HCT116 (cell line): ENCODE measurements at regions not wholly inside any gene's neighbourhood (a gene's known extent, or its start where the extent isn't known, plus 50 kb on each side); places are given as distances from the start of the nearest gene placed in this dataset.
"Not testable (repeated sequence)": the region's sequence is repeated elsewhere in the genome, so short reads cannot be mapped to it uniquely, and the experiment has no call there.

Experiments
- ATAC-seq: fragments of 200-7000 bp; cut with Tn5 transposase; 2 replicates; pipeline ENCODE4 v1.9.1; 2020; ENCODE audit warnings: mild to moderate bottlenecking, moderate library complexity
- BruUV-seq: library from RNA; stranded (reverse); fragments of 400-500 nt; replicated peaks from 2 replicates; lab custom pipeline; 2021; lab: Mats Ljungman, UMichigan
- CTCF ChIA-PET: fragments of 300-600 bp; sonication (Branson Sonifier 250); formaldehyde crosslinking; loops from one replicate; lab custom pipeline; 2021; ENCODE audit warnings: antibody characterized with exemption; lab: Charles Lee
- POLR2A ChIA-PET: fragments of 300-600, 350-600 bp; sonication (Branson Sonifier 250); formaldehyde crosslinking; loops from one replicate; lab custom pipeline; 2021; ENCODE audit warnings: antibody characterized with exemption; lab: Charles Lee
- RAD21 ChIA-PET, 2 experiments: fragments of 300-600 bp; sonication (Branson Sonifier 250); formaldehyde crosslinking; loops; one replicate each; lab custom pipeline; 2023; ENCODE audit warnings: low total read pairs in 2 of 2; ENCODE audit not compliant: uncharacterized antibody in 2 of 2, unreplicated experiment in 2 of 2, low non-redundant PET in 1 of 2; lab: Charles Lee
- DNase-seq: peaks from one replicate; pipeline ENCODE4 v3.0.0-alpha.2; 2010; ENCODE audit warnings: low read depth, low spot score
- H2AFZ ChIP-seq: fragments of 200-600 bp; shearing (Covaris generic), sonication (generic); 2 replicates; pipeline ENCODE4 v1.6.1; 2017; ENCODE audit warnings: low read depth, mixed run types, mixed read lengths, antibody characterized with exemption, low read length; ENCODE audit not compliant: poor library complexity, severe bottlenecking
- H3K27ac ChIP-seq: 2 replicates; pipeline ENCODE4 v1.5.1; 2012; ENCODE audit warnings: low read depth, low read length
- H3K27me3 ChIP-seq: fragments of 200-600 bp; sonication (generic); 2 replicates; pipeline ENCODE4 v1.6.1; 2016; ENCODE audit warnings: mixed run types, low read length, mixed read lengths; ENCODE audit not compliant: insufficient read depth
- H3K36me3 ChIP-seq, 2 experiments: fragments of 200-500 bp in 1 of 2; fragments of 200-600 bp in 1 of 2; sonication (Bioruptor generic) in 1 of 2; sonication (generic) in 1 of 2; 2 replicates each; pipeline versions ENCODE4 v1.5.1 to v1.6.1; 2014 to 2016; ENCODE audit warnings: low read length in 2 of 2, inconsistent platforms in 1 of 2, mixed read lengths in 1 of 2, mixed run types in 1 of 2; ENCODE audit not compliant: insufficient read depth in 2 of 2, control insufficient read depth in 1 of 2
- H3K4me1 ChIP-seq, 2 experiments: fragments of 200-600 bp in 1 of 2; sonication (generic) in 1 of 2; 2 replicates each; pipeline versions ENCODE4 v1.5.1 to v1.6.1; 2012 to 2017; ENCODE audit warnings: low read length in 2 of 2, inconsistent platforms in 1 of 2, mild to moderate bottlenecking in 1 of 2, mixed read lengths in 1 of 2, mixed run types in 1 of 2, moderate library complexity in 1 of 2; ENCODE audit not compliant: insufficient read depth in 2 of 2, control insufficient read depth in 1 of 2
- H3K4me2 ChIP-seq: fragments of 200-600 bp; sonication (generic); 2 replicates; pipeline ENCODE4 v1.6.1; 2017; ENCODE audit warnings: mixed run types, low read length, mixed read lengths
- H3K4me3 ChIP-seq, 2 experiments: fragments of 200-600 bp in 1 of 2; sonication (generic) in 1 of 2; replicated peaks in 1 of 2; 2 replicates each; pipeline ENCODE4 v1.5.1; 2011 to 2016; ENCODE audit warnings: low read length in 2 of 2, control low read depth in 1 of 2, low read depth in 1 of 2, mild to moderate bottlenecking in 1 of 2, mixed read lengths in 1 of 2, mixed run types in 1 of 2
- H3K79me2 ChIP-seq: fragments of 200-600 bp; sonication (generic); 2 replicates; pipeline ENCODE4 v1.6.1; 2017; ENCODE audit warnings: mild to moderate bottlenecking, mixed run types, low read length, moderate library complexity, mixed read lengths; ENCODE audit not compliant: insufficient read depth
- H3K9ac ChIP-seq: fragments of 200-600 bp; sonication (generic); 2 replicates; pipeline ENCODE4 v1.6.1; 2016; ENCODE audit warnings: low read length, mixed read lengths
- H3K9me2 ChIP-seq: fragments of 200-600 bp; sonication (generic), shearing (Covaris generic); 2 replicates; pipeline ENCODE4 v1.6.1; 2017; ENCODE audit warnings: mixed run types, mild to moderate bottlenecking, moderate library complexity; ENCODE audit not compliant: insufficient read depth
- H3K9me3 ChIP-seq, 2 experiments: fragments of 200-500 bp in 1 of 2; fragments of 200-600 bp in 1 of 2; sonication (Bioruptor generic) in 1 of 2; sonication (generic) in 1 of 2; 2 replicates each; pipeline ENCODE4 v1.6.1; 2014 to 2017; ENCODE audit warnings: low read length in 2 of 2, mixed read lengths in 2 of 2, inconsistent platforms in 1 of 2, low read depth in 1 of 2, mild to moderate bottlenecking in 1 of 2, mixed run types in 1 of 2, moderate library complexity in 1 of 2; ENCODE audit not compliant: control insufficient read depth in 1 of 2, insufficient read depth in 1 of 2
- H4K20me1 ChIP-seq: fragments of 200-600 bp; sonication (generic), shearing (Covaris generic); 2 replicates; pipeline ENCODE4 v1.6.1; 2017; ENCODE audit warnings: mixed run types, mild to moderate bottlenecking, moderate library complexity; ENCODE audit not compliant: insufficient read depth
- intact Hi-C: fragments of 100-400 bp; cut with micrococcal nuclease; formaldehyde crosslinking; loops from 2 replicates; pipeline ENCODE4 v1.10.0; 2022

DNA sequence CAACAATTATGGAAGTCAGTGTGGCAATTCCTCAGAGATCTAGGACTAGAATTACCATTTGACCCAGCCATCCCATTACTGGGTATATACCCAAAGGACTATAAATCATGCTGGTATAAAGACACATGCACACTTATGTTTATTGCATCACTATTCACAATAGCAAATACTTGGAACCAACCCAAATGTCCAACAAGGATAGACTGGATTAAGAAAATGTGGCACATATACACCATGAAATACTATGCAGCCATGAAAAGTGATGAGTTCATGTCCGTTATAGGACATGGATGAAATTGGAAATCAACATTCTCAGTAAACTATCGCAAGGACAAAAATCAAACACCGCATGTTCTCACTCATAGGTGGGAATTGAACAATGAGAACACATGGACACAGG lies 306.4 kb upstream of the DEFB115 start:
- H3K4me1 ChIP-seq, H3K9me3 ChIP-seq, DNase-seq, H3K27me3 ChIP-seq, ATAC-seq, intact Hi-C loops, H4K20me1 ChIP-seq, H3K9ac ChIP-seq, H3K79me2 ChIP-seq, CTCF ChIA-PET, H3K4me2 ChIP-seq, RAD21 ChIA-PET, H2AFZ ChIP-seq, BruUV-seq, H3K4me3 ChIP-seq, H3K9me2 ChIP-seq, POLR2A ChIA-PET, H3K27ac ChIP-seq, H3K36me3 ChIP-seq: not testable (repeated sequence)

DNA sequence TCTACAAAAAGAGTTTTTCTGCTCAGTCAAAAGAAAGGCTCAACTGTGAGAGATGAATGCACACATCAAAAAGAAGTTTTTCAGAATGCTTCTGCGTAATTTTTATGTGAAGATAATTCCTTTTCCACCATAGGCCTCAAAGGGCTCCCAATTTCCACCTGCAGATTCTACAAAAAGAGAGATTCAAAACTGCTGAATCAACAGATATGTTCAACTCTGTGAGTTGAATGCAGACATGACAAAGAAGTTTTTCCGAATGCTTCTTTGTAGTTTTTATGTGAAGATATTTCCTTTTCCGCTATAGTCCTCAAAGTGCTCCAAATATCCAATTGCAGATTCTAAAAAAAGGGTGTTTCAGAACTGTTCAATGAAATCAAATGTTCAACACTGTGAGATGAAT lies 300.8 kb upstream of the DEFB115 start:
- H3K9ac ChIP-seq, H3K27me3 ChIP-seq, H2AFZ ChIP-seq, H3K27ac ChIP-seq, DNase-seq, H3K4me2 ChIP-seq, H3K9me3 ChIP-seq, H3K36me3 ChIP-seq, CTCF ChIA-PET, BruUV-seq, H3K79me2 ChIP-seq, H3K9me2 ChIP-seq, POLR2A ChIA-PET, H4K20me1 ChIP-seq, H3K4me3 ChIP-seq, ATAC-seq, H3K4me1 ChIP-seq, RAD21 ChIA-PET, intact Hi-C loops: not testable (repeated sequence)

DNA sequence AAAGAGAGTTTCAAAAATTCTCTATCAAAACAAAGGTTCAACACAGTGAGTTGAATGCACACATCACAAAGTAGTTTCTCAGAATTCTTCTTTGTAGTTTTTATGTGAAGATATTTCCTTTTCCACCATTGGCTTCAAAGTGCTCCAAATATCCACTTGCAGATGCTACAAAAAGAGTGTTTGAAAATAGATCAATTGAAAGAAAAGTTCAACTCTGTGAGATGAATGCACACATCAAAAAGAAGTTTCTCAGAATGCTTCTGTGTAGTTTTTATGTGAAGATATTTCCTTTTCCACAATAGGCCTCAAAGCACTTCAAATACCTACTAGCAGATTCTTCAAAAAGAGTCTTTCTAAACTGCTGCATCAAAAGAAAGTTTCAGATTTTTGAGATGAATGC lies 298.3 kb upstream of the DEFB115 start:
- H3K79me2 ChIP-seq, H2AFZ ChIP-seq, RAD21 ChIA-PET, H3K9ac ChIP-seq, H3K4me2 ChIP-seq, BruUV-seq, H3K4me3 ChIP-seq, POLR2A ChIA-PET, H3K36me3 ChIP-seq, H3K9me3 ChIP-seq, ATAC-seq, H3K27ac ChIP-seq, H3K9me2 ChIP-seq, H4K20me1 ChIP-seq, H3K27me3 ChIP-seq, CTCF ChIA-PET, H3K4me1 ChIP-seq, intact Hi-C loops, DNase-seq: not testable (repeated sequence)
